ENCODE measurements at regions not wholly inside any gene's neighbourhood (a gene's known extent, or its start where the extent isn't known, plus 50 kb on each side); places are given as distances from the start of the nearest gene placed in this dataset.

DNA sequence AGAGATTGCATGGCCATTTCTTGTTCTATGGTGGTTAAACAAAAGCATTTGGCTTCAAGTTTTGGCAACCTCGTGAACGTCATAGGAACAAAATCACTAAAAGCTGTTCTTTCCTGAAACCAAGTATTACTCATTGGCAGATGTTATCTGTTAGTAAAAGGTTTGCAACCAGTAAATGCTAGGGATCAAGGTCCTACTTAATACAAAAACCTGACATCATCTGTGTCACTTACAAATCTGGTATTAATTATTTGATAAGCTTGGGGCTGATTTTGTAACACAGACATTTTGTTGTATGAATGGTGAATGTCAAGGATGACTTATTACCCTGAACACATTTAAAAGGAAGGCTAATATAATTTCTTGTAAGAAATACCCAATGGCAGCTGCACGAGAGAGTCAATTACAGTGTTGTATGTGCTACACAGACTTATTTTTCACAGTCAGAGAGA, 486.4 kb upstream of the ZNF608 start:
- ChIA-PET POLR2A (no interaction called here), CTCF (no interaction called here)
- Histone ChIP-seq H3K27me3 (ENCODE audit: control insufficient read depth, insufficient read depth, low read length) (no peaks in the 10 kb centered on the region), H3K9me3 (ENCODE audit: control insufficient read depth, insufficient read depth, low read depth, low read length) (no peaks in the 10 kb centered on the region), H3K4me1 (ENCODE audit: control insufficient read depth, insufficient read depth, low read length) (peaks cover 6% of the 10 kb centered on the region; the same call in 1 of the 2 replicates), H3K27ac (ENCODE audit: low read length) (no peak overlapping the region; the same call in 1 of the 2 replicates), H3K4me3 (ENCODE audit: low read depth in 2 of 2, low read length in 2 of 2) (no peak overlapping the region), H3K36me3 (ENCODE audit: control insufficient read depth, insufficient read depth, low read length) (no peaks in the 10 kb centered on the region)
- no TSS peak for BruUV-seq (replicated peaks)
- ATAC-seq (no peak), DNase-seq (ENCODE audit: low read depth, low spot score) (no peak)
- intact Hi-C loops (cut with micrococcal nuclease; ENCODE audit: unreplicated experiment) (no loop called here), in situ Hi-C loops (cut with HindIII; ENCODE audit: low pct_unique_long_range_greater_than_20kb, low sequenced_read_pairs) (no loop called here)
- no peak for TF ChIP-seq SIN3A (IDR thresholded peaks at IDR 0.05; ENCODE audit: borderline replicate concordance, insufficient read depth, low read depth, low read length)
- TF ChIP-seq, protein P1, sequence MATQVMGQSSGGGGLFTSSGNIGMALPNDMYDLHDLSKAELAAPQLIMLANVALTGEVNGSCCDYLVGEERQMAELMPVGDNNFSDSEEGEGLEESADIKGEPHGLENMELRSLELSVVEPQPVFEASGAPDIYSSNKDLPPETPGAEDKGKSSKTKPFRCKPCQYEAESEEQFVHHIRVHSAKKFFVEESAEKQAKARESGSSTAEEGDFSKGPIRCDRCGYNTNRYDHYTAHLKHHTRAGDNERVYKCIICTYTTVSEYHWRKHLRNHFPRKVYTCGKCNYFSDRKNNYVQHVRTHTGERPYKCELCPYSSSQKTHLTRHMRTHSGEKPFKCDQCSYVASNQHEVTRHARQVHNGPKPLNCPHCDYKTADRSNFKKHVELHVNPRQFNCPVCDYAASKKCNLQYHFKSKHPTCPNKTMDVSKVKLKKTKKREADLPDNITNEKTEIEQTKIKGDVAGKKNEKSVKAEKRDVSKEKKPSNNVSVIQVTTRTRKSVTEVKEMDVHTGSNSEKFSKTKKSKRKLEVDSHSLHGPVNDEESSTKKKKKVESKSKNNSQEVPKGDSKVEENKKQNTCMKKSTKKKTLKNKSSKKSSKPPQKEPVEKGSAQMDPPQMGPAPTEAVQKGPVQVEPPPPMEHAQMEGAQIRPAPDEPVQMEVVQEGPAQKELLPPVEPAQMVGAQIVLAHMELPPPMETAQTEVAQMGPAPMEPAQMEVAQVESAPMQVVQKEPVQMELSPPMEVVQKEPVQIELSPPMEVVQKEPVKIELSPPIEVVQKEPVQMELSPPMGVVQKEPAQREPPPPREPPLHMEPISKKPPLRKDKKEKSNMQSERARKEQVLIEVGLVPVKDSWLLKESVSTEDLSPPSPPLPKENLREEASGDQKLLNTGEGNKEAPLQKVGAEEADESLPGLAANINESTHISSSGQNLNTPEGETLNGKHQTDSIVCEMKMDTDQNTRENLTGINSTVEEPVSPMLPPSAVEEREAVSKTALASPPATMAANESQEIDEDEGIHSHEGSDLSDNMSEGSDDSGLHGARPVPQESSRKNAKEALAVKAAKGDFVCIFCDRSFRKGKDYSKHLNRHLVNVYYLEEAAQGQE (IDR thresholded peaks at IDR 0.05; ENCODE audit: insufficient read depth in 1 of 2, low read depth in 2 of 2, low read length in 1 of 2), result no peak

DNA sequence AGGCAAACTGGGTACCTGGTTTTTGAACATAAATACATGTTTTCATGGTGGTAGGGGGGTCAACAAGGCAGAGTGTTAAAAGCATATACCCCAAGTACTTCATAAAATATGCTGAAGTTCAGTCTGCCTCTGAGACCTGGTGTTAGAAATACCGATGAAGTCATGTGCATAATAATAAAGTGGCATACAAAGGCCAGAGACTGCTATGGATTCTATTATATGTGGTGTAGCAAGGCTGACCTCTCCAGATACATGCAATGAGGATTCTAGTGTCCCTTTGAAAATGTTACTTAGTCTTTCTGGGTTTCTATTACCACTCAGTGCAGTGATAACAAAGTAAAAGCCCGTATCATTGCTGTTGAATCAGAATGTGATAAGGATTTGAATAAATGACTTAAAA, 487.5 kb upstream of the ZNF608 start:
- Histone ChIP-seq H3K4me3 (ENCODE audit: low read depth in 2 of 2, low read length in 2 of 2) (no peak overlapping the region), H3K36me3 (ENCODE audit: control insufficient read depth, insufficient read depth, low read length) (no peaks in the 10 kb centered on the region), H3K27me3 (ENCODE audit: control insufficient read depth, insufficient read depth, low read length) (no peaks in the 10 kb centered on the region), H3K4me1 (ENCODE audit: control insufficient read depth, insufficient read depth, low read length) (peaks cover 6% of the 10 kb centered on the region; the same call in 1 of the 2 replicates), H3K9me3 (ENCODE audit: control insufficient read depth, insufficient read depth, low read depth, low read length) (no peaks in the 10 kb centered on the region), H3K27ac (ENCODE audit: low read length) (peak overlapping the region; percentile 48; the same call in 1 of the 2 replicates)
- ChIA-PET POLR2A (no interaction called here), CTCF (no interaction called here)
- no TSS peak for BruUV-seq (replicated peaks)
- TF ChIP-seq, protein P2, sequence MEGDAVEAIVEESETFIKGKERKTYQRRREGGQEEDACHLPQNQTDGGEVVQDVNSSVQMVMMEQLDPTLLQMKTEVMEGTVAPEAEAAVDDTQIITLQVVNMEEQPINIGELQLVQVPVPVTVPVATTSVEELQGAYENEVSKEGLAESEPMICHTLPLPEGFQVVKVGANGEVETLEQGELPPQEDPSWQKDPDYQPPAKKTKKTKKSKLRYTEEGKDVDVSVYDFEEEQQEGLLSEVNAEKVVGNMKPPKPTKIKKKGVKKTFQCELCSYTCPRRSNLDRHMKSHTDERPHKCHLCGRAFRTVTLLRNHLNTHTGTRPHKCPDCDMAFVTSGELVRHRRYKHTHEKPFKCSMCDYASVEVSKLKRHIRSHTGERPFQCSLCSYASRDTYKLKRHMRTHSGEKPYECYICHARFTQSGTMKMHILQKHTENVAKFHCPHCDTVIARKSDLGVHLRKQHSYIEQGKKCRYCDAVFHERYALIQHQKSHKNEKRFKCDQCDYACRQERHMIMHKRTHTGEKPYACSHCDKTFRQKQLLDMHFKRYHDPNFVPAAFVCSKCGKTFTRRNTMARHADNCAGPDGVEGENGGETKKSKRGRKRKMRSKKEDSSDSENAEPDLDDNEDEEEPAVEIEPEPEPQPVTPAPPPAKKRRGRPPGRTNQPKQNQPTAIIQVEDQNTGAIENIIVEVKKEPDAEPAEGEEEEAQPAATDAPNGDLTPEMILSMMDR (IDR thresholded peaks at IDR 0.05), result no peak
- TF ChIP-seq, protein P1 (IDR thresholded peaks at IDR 0.05; ENCODE audit: insufficient read depth in 1 of 2, low read depth in 2 of 2, low read length in 1 of 2), result no peak
- no peak for TF ChIP-seq SIN3A (IDR thresholded peaks at IDR 0.05; ENCODE audit: borderline replicate concordance, insufficient read depth, low read depth, low read length)
- no peak for ATAC-seq
- intact Hi-C loops (cut with micrococcal nuclease; ENCODE audit: unreplicated experiment) (no loop called here), in situ Hi-C loops (cut with HindIII; ENCODE audit: low pct_unique_long_range_greater_than_20kb, low sequenced_read_pairs) (no loop called here)
- DNase-seq (ENCODE audit: low read depth, low spot score), result no peak
